IMR-90 (cell line): ENCODE measurements at regions not wholly inside any gene's neighbourhood (a gene's known extent, or its start where the extent isn't known, plus 50 kb on each side); places are given as distances from the start of the nearest gene placed in this dataset.

Source experiments
- ATAC-seq: fragments of 200-7000 bp; cut with Tn5 transposase; 2 replicates; pipeline ENCODE4 v1.9.1; 2020; ENCODE audit warnings: low read depth, mild to moderate bottlenecking, moderate library complexity
- BruUV-seq: library from RNA; stranded (reverse); fragments of 400-500 nt; replicated peaks from 2 replicates; lab custom pipeline; 2021; lab: Mats Ljungman, UMichigan
- CTCF ChIA-PET: fragments of 300-600 bp; formaldehyde crosslinking; extraction: SDS; loops from one replicate; lab custom pipeline; 2021; ENCODE audit warnings: antibody characterized with exemption; lab: Yijun Ruan, JAX
- POLR2A ChIA-PET: fragments of 300-600 bp; sonication (Branson Sonifier 250); formaldehyde crosslinking; loops from one replicate; lab custom pipeline; 2022; ENCODE audit warnings: antibody characterized with exemption; ENCODE audit not compliant: unreplicated experiment; lab: Charles Lee
- DNase-seq: peaks from one replicate; pipeline ENCODE4 v3.0.0; 2013
- H2AFZ ChIP-seq: replicated peaks from 2 replicates; pipeline ENCODE3; 2013; ENCODE audit warnings: low read length, mild to moderate bottlenecking; ENCODE audit not compliant: poor library complexity
- H2AK5ac ChIP-seq: 2 replicates; pipeline ENCODE4 v1.6.1; 2013; ENCODE audit warnings: low read depth, low read length, inconsistent platforms
- H2AK9ac ChIP-seq: replicated peaks from 2 replicates; pipeline ENCODE3; 2013; ENCODE audit warnings: mild to moderate bottlenecking, low read depth, low read length, moderate library complexity; ENCODE audit not compliant: poor library complexity
- H2BK120ac ChIP-seq: 2 replicates; pipeline ENCODE4 v1.6.1; 2013; ENCODE audit warnings: low read depth, low read length, inconsistent platforms
- H2BK15ac ChIP-seq: 3 replicates; pipeline ENCODE4 v1.6.1; 2013; ENCODE audit warnings: low read depth, low read length, inconsistent platforms
- H2BK20ac ChIP-seq: 2 replicates; pipeline ENCODE4 v1.6.1; 2013; ENCODE audit warnings: low read depth, mild to moderate bottlenecking, inconsistent platforms, low read length, moderate library complexity
- H2BK5ac ChIP-seq: 2 replicates; pipeline ENCODE4 v1.6.1; 2013; ENCODE audit warnings: mild to moderate bottlenecking, low read depth, low read length, inconsistent platforms; ENCODE audit not compliant: poor library complexity, severe bottlenecking
- H3K14ac ChIP-seq: replicated peaks from 2 replicates; pipeline ENCODE4 v1.6.1; 2013; ENCODE audit warnings: low read depth, low read length, inconsistent platforms
- H3K18ac ChIP-seq: 2 replicates; pipeline ENCODE4 v1.6.1; 2013; ENCODE audit warnings: low read depth, low read length, control low read depth
- H3K23ac ChIP-seq: 2 replicates; pipeline ENCODE4 v1.6.1; 2013; ENCODE audit warnings: low read depth, low read length, inconsistent platforms
- H3K27ac ChIP-seq: 2 replicates; pipeline ENCODE4 v1.5.1; 2013; ENCODE audit warnings: mild to moderate bottlenecking, control low read depth, low read length; ENCODE audit not compliant: insufficient read depth
- H3K27me3 ChIP-seq: 2 replicates; pipeline ENCODE4 v1.6.1; 2013; ENCODE audit warnings: low read length; ENCODE audit not compliant: control insufficient read depth, insufficient read depth
- H3K36me3 ChIP-seq: 2 replicates; pipeline ENCODE4 v1.6.1; 2013; ENCODE audit warnings: low read length, mixed read lengths; ENCODE audit not compliant: control insufficient read depth, insufficient read depth
- H3K4ac ChIP-seq: 2 replicates; pipeline ENCODE4 v1.6.1; 2013; ENCODE audit warnings: low read depth, low read length, inconsistent platforms
- H3K4me1 ChIP-seq: 2 replicates; pipeline ENCODE4 v1.6.1; 2013; ENCODE audit warnings: low read length, mixed read lengths; ENCODE audit not compliant: control insufficient read depth, insufficient read depth
- H3K4me2 ChIP-seq: 2 replicates; pipeline ENCODE4 v1.6.1; 2013; ENCODE audit warnings: low read depth, mild to moderate bottlenecking, control low read depth, low read length, moderate library complexity
- H3K4me3 ChIP-seq: 2 replicates; pipeline ENCODE4 v1.5.1; 2013; ENCODE audit warnings: low read depth, mild to moderate bottlenecking, control low read depth, low read length, moderate library complexity; ENCODE audit not compliant: insufficient read depth
- H3K56ac ChIP-seq: 2 replicates; pipeline ENCODE4 v1.6.1; 2013; ENCODE audit warnings: low read length, inconsistent platforms; ENCODE audit not compliant: insufficient read depth; ENCODE audit errors: extremely low read depth
- H3K79me1 ChIP-seq, 2 experiments: 2 replicates each; pipeline ENCODE4 v1.6.1; 2013; ENCODE audit warnings: low read length in 2 of 2, inconsistent platforms in 1 of 2, low read depth in 1 of 2
- H3K9ac ChIP-seq: 2 replicates; pipeline ENCODE4 v1.6.1; 2013; ENCODE audit warnings: low read depth, low read length, control low read depth
- H3K9me1 ChIP-seq: 2 replicates; pipeline ENCODE4 v1.6.1; 2013; ENCODE audit warnings: low read length, inconsistent platforms; ENCODE audit not compliant: insufficient read depth
- H3K9me3 ChIP-seq: 2 replicates; pipeline ENCODE4 v1.6.1; 2013; ENCODE audit warnings: low read length; ENCODE audit not compliant: control insufficient read depth, insufficient read depth
- H4K20me1 ChIP-seq: 2 replicates; pipeline ENCODE4 v1.6.1; 2013; ENCODE audit warnings: low read length, inconsistent platforms; ENCODE audit not compliant: insufficient read depth
- H4K5ac ChIP-seq: 2 replicates; pipeline ENCODE4 v1.6.1; 2013; ENCODE audit warnings: mild to moderate bottlenecking, low read depth, low read length, control low read depth
- H4K8ac ChIP-seq, 2 experiments: 2 replicates each; pipeline ENCODE4 v1.6.1; 2013; ENCODE audit warnings: low read depth in 2 of 2, low read length in 2 of 2, control low read depth in 1 of 2, inconsistent platforms in 1 of 2
- H4K91ac ChIP-seq: 2 replicates; pipeline ENCODE4 v1.6.1; 2013; ENCODE audit warnings: low read depth, low read length, inconsistent platforms; ENCODE audit not compliant: insufficient read depth
- BHLHE40 ChIP-seq: fragments of 150-350 bp; IDR thresholded peaks from 2 replicates; pipeline ENCODE4 v1.6.1; 2016; ENCODE audit warnings: mild to moderate bottlenecking, low read depth, low read length
- CTCF ChIP-seq: conservative IDR thresholded peaks from 2 replicates; pipeline ENCODE4 v1.5.1; 2012; ENCODE audit warnings: mild to moderate bottlenecking, low read depth, low read length, improper control_type of control experiment
- FOS ChIP-seq: fragments of 150-350 bp; IDR thresholded peaks from 2 replicates; pipeline ENCODE4 v1.6.1; 2016; ENCODE audit warnings: low read depth, low read length
- MAFK ChIP-seq: IDR thresholded peaks from 2 replicates; pipeline ENCODE4 v1.6.1; 2012; ENCODE audit warnings: low read depth, low read length, improper control_type of control experiment
- MAZ ChIP-seq: IDR thresholded peaks from 2 replicates; pipeline ENCODE4 v1.6.1; 2012; ENCODE audit warnings: low read depth, mild to moderate bottlenecking, low read length, improper control_type of control experiment, moderate library complexity, borderline replicate concordance
- MXI1 ChIP-seq: IDR thresholded peaks from 2 replicates; pipeline ENCODE4 v1.6.1; 2012; ENCODE audit warnings: low read depth, mild to moderate bottlenecking, low read length, moderate library complexity, borderline replicate concordance
- NFE2L2 ChIP-seq: fragments of 150-350 bp; IDR thresholded peaks from 2 replicates; pipeline ENCODE4 v1.6.1; 2016; ENCODE audit warnings: low read depth, mild to moderate bottlenecking, low read length
- POLR2A ChIP-seq: IDR thresholded peaks from 2 replicates; pipeline ENCODE4 v1.6.1; 2012; ENCODE audit warnings: mild to moderate bottlenecking, low read depth, low read length
- RAD21 ChIP-seq: IDR thresholded peaks from 2 replicates; pipeline ENCODE4 v1.6.1; 2012; ENCODE audit warnings: low read length, improper control_type of control experiment
- RCOR1 ChIP-seq: IDR thresholded peaks from 2 replicates; pipeline ENCODE4 v1.6.1; 2012; ENCODE audit warnings: mild to moderate bottlenecking, low read length, improper control_type of control experiment; ENCODE audit not compliant: insufficient replicate concordance
- SMC3 ChIP-seq: fragments of 150-350 bp; IDR thresholded peaks from 2 replicates; pipeline ENCODE4 v1.6.1; 2016; ENCODE audit warnings: low read depth, mild to moderate bottlenecking, antibody characterized with exemption, low read length, moderate library complexity
- USF2 ChIP-seq: fragments of 150-350 bp; IDR thresholded peaks from 2 replicates; pipeline ENCODE4 v1.6.1; 2017; ENCODE audit warnings: mild to moderate bottlenecking, antibody characterized with exemption, low read length, low read depth
- dilution Hi-C: fragments of 300-500 bp; cut with HindIII; formaldehyde crosslinking; loops from one replicate; pipeline ENCODE4 v1.14.3; 2018; ENCODE audit warnings: low sequenced_read_pairs; ENCODE audit not compliant: unreplicated experiment
- in situ Hi-C: fragments of 300-500 bp; cut with MboI; formaldehyde crosslinking; loops from 3 replicates; pipeline ENCODE4 v1.14.3; 2019; ENCODE audit warnings: low sequenced_read_pairs, inconsistent platforms, mixed read lengths
- intact Hi-C: fragments of 100-400 bp; cut with micrococcal nuclease; formaldehyde crosslinking; loops from 2 replicates; pipeline ENCODE4 v1.10.0; 2022

DNA sequence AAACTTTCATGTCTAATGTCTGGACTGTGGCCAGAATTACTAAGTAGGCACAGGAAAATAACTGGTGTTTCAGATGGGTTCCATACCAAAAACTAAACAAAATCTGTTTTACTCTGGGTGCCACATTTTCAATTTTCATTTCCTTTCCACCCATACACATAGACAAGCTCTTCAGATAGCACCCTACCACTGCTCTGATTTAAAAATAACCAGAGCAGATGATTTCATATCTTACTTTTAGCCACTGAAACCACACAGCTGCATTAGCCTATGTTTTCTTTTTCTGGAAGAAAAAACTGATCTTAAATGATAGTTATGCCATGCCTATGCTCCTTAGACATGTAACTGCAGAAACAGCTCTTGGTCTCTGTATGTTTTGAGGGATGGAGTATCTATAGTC is 647.6 kb downstream of the CPS1 start:
- no peak overlapping the region for H3K14ac ChIP-seq
- no peak overlapping the region for H2BK120ac ChIP-seq
- H4K8ac ChIP-seq, result no peak overlapping the region
- H3K27me3 ChIP-seq, result no peaks in the 10 kb centered on the region
- no TSS peak for BruUV-seq
- no peak overlapping the region for H2BK5ac ChIP-seq
- no peak overlapping the region for H2BK20ac ChIP-seq
- no peak overlapping the region for H3K27ac ChIP-seq
- H2AK5ac ChIP-seq, result no peak overlapping the region
- dilution Hi-C loops (no loop called here), in situ Hi-C loops (no loop called here), intact Hi-C loops (no loop called here)
- H4K5ac ChIP-seq, result no peak overlapping the region
- H3K4me2 ChIP-seq, result no peak overlapping the region
- no peak overlapping the region for H3K18ac ChIP-seq
- no peak overlapping the region for H3K56ac ChIP-seq
- no peaks in the 10 kb centered on the region for H3K36me3 ChIP-seq
- no peak overlapping the region for H2AK9ac ChIP-seq
- H3K4ac ChIP-seq, result no peak overlapping the region
- ATAC-seq, result no peak
- no peak for TF ChIP-seq POLR2A
- TF ChIP-seq FOS, result no peak
- no peak for TF ChIP-seq SMC3
- TF ChIP-seq MAFK, result no peak
- TF ChIP-seq NFE2L2, result no peak
- TF ChIP-seq USF2, result no peak
- no peak for TF ChIP-seq RCOR1
- no peak for TF ChIP-seq BHLHE40
- no peak for TF ChIP-seq MAZ
- TF ChIP-seq MXI1, result no peak
- no peak for TF ChIP-seq RAD21
- no peak for TF ChIP-seq CTCF
- no peak for DNase-seq
- H3K9me1 ChIP-seq, result no peaks in the 10 kb centered on the region
- H3K23ac ChIP-seq, result no peak overlapping the region
- H3K4me3 ChIP-seq, result no peak overlapping the region
- CTCF ChIA-PET, result interaction anchor here (1.1 kb wide), 1 partner anchor 47 kb away, joined by 3 read pairs; no protein-coding TSS in a partner anchor
- H3K4me1 ChIP-seq, result no peaks in the 10 kb centered on the region
- H2AFZ ChIP-seq, result no peak overlapping the region
- H4K91ac ChIP-seq, result no peak overlapping the region
- H2BK15ac ChIP-seq, result no peak overlapping the region
- no peak overlapping the region for H3K9ac ChIP-seq
- POLR2A ChIA-PET, result interaction anchor here (0.6 kb wide), 1 partner anchor 1390 kb away, joined by 3 read pairs; no protein-coding TSS in a partner anchor
- no peaks in the 10 kb centered on the region for H3K79me1 ChIP-seq
- no peaks in the 10 kb centered on the region for H3K9me3 ChIP-seq
- no peaks in the 10 kb centered on the region for H4K20me1 ChIP-seq
